HG03135 (cell line): ENCODE measurements at regions not wholly inside any gene's neighbourhood (a gene's known extent, or its start where the extent isn't known, plus 50 kb on each side); places are given as distances from the start of the nearest gene placed in this dataset.
"Not testable (repeated sequence)": the region's sequence is repeated elsewhere in the genome, so short reads cannot be mapped to it uniquely, and the experiment has no call there.

ENCODE experiments used
- ATAC-seq: cut with Tn5 transposase; IDR thresholded peaks from one replicate; pipeline ENCODE4 v1.9.1; 2021; ENCODE audit warnings: mild to moderate bottlenecking, moderate library complexity; ENCODE audit not compliant: unreplicated experiment

- no peak for ATAC-seq
Measured at GRCh38 chr5:92841604-92842155, 739.3 kb downstream of the NR2F1-AS1 start.

GRCh38 chr5:92838253-92838652 lies 742.8 kb downstream of the NR2F1-AS1 start:
- ATAC-seq, result no peak

GRCh38 chr5:92836855-92837755 lies 743.9 kb downstream of the NR2F1-AS1 start:
- no peak for ATAC-seq

- no peak for ATAC-seq
Measured at GRCh38 chr5:92835712-92836111, 745.3 kb downstream of the NR2F1-AS1 start.

- ATAC-seq, result not testable (repeated sequence)
Measured at GRCh38 chr5:92823551-92823950, 757.5 kb downstream of the NR2F1-AS1 start.

GRCh38 chr5:92822183-92822582 lies 758.8 kb downstream of the NR2F1-AS1 start:
- no peak for ATAC-seq

GRCh38 chr5:92809855-92810465 lies 771.1 kb downstream of the NR2F1-AS1 start:
- ATAC-seq, result no peak

GRCh38 chr5:92808474-92808873 lies 772.5 kb downstream of the NR2F1-AS1 start:
- ATAC-seq, result no peak

- ATAC-seq, result no peak
Measured at GRCh38 chr5:92807085-92807484, 773.9 kb downstream of the NR2F1-AS1 start.

- ATAC-seq, result no peak
Measured at GRCh38 chr5:92805446-92805845, 775.6 kb downstream of the NR2F1-AS1 start.

- ATAC-seq, result no peak
Measured at GRCh38 chr5:92801911-92802310, 779.1 kb downstream of the NR2F1-AS1 start.

GRCh38 chr5:92800365-92800764 lies 780.7 kb downstream of the NR2F1-AS1 start:
- ATAC-seq, result no peak

GRCh38 chr5:92795633-92796032 lies 785.4 kb downstream of the NR2F1-AS1 start:
- ATAC-seq, result no peak

GRCh38 chr5:92780057-92780456 lies 801.0 kb downstream of the NR2F1-AS1 start:
- no peak for ATAC-seq

GRCh38 chr5:92779536-92779935 lies 801.5 kb downstream of the NR2F1-AS1 start:
- ATAC-seq, result no peak

GRCh38 chr5:92778261-92778660 lies 802.8 kb downstream of the NR2F1-AS1 start:
- ATAC-seq, result no peak

GRCh38 chr5:92777421-92777820 lies 803.6 kb downstream of the NR2F1-AS1 start:
- no peak for ATAC-seq

- no peak for ATAC-seq
Measured at GRCh38 chr5:92775711-92776615, 805.1 kb downstream of the NR2F1-AS1 start.

GRCh38 chr5:92769978-92770377 lies 811.0 kb downstream of the NR2F1-AS1 start:
- ATAC-seq, result no peak

- no peak for ATAC-seq
Measured at GRCh38 chr5:92761585-92761984, 819.4 kb downstream of the NR2F1-AS1 start.

GRCh38 chr5:92760550-92760949 lies 820.5 kb downstream of the NR2F1-AS1 start:
- ATAC-seq, result no peak
